ENCODE measurements at regions not wholly inside any gene's neighbourhood (a gene's known extent, or its start where the extent isn't known, plus 50 kb on each side); places are given as distances from the start of the nearest gene placed in this dataset.
"Not testable (repeated sequence)": the region's sequence is repeated elsewhere in the genome, so short reads cannot be mapped to it uniquely, and the experiment has no call there.

DNA sequence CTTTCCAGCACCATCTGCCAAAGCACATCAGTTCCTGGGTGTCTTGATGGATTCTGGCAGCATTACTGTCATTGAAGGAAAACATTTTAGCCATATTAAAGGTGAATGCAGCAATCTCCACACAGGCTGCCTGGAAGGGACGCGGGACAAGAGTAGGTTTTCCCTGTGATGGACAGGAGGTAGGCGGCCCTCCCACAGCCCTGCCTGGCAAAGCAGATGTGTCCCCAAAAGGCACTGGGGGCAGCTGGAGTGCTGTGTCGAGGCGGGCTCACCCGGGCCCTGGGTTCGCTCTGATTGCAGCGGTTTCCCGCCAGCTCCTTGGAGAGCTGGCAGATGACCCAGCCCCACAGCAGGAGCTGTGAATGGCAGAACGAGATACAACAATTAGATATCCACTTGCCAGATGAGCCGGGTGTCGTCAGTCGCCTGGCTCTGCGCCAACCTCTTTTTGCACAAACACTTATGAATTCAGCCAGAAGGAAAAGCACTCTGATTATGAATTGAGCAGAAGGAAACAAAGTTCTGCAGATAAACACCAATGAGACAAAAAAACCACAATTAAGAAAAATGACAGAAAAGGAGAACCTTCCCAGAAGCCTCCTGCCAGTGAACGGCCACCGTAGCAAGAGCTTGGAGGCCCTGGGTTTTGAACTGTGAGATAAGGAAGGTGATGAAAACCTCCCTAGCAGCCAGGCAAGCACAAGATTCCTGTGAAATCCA is 64.9 kb upstream of the ZNF195 start:
- H3K4me3 ChIP-seq; H3K9me3 ChIP-seq (replicated peaks); H3K36me3 ChIP-seq; H3K27ac ChIP-seq; H3K27me3 ChIP-seq (replicated peaks); DNase-seq (ENCODE audit: low read depth in 1 of 2, low spot score in 2 of 2); H3K4me1 ChIP-seq (replicated peaks): not testable (repeated sequence)

DNA sequence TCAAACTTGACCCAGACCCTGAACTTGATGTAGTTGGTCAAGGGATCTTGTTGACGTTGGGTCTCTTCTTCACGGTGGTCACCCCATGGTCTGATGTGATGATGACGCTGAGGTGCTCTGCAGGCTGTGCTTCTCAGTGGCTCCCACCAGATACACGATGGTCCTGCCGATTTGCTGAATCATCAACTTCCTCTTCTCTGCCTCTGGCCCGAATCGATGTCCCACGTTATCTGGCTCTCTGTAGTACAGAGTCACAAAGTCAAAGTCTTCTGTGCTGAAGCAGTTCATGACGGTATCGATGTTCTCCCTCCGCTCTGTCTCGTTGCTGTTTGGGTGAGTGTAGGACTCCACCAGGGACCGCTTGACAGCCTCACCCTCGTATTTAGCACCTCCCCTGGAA is 58.5 kb upstream of the ZNF195 start:
- not testable (repeated sequence) for H3K36me3 ChIP-seq; DNase-seq (ENCODE audit: low read depth in 1 of 2, low spot score in 2 of 2); H3K4me1 ChIP-seq (replicated peaks); H3K27ac ChIP-seq; H3K27me3 ChIP-seq (replicated peaks); H3K4me3 ChIP-seq; H3K9me3 ChIP-seq (replicated peaks)

DNA sequence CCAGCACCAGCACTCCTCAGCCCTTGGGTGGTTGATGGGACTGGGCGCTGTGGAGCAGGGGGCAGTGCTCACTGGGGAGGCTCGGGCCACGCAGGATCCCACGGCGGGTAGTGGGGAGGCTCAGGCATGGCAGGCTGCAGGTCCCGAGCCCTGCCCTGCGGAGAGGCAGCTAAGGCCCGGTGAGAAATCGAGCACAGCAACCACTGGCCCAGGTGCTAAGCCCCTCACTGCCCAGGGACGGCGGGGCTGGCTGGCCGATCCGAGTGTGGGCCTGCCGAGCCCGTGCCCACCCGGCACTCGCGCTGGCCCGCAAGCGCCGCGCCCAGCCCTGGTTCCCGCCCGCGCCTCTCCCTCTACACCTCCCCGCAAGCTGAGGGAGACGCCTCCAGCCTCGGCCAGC is 56.0 kb upstream of the ZNF195 start:
- peaks cover 3% of the 10 kb centered on the region; the same call in 1 of the 2 replicates for H3K27me3 ChIP-seq (replicated peaks)
- DNase-seq (ENCODE audit: low read depth in 1 of 2, low spot score in 2 of 2), result no peak
- H3K9me3 ChIP-seq (replicated peaks), result no peaks in the 10 kb centered on the region
- no peaks in the 10 kb centered on the region for H3K4me1 ChIP-seq (replicated peaks)
- H3K4me3 ChIP-seq, result no peak overlapping the region
- H3K27ac ChIP-seq, result no peak overlapping the region
- no peaks in the 10 kb centered on the region for H3K36me3 ChIP-seq

DNA sequence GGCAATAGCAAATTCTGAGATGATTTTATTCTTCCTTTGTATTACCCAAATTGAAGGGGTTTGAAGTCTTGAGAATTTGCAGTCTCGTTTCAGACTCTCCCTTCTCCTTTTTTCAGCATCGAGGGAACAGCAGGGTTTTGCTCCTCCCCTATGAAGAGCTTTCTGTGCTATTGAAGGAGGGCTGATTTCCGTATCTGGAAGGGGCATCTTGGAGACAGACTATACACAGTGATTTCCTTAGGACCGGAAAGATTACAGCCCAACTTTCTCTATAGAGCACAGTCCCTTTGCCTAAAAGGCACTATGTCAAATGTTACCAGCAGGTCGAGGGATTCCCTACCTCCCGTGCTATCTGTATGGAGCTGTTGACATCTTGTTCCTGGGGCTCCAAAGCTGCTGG is 50.2 kb upstream of the ZNF195 start:
- peaks cover 11% of the 10 kb centered on the region for H3K27me3 ChIP-seq (replicated peaks)
- not testable (repeated sequence) for DNase-seq (ENCODE audit: low read depth in 1 of 2, low spot score in 2 of 2); H3K9me3 ChIP-seq (replicated peaks); H3K4me1 ChIP-seq (replicated peaks); H3K4me3 ChIP-seq; H3K27ac ChIP-seq; H3K36me3 ChIP-seq

Measured in SJSA1 (cell line).